Spleen (tissue), 11 donors: ENCODE measurements at regions not wholly inside any gene's neighbourhood (a gene's known extent, or its start where the extent isn't known, plus 50 kb on each side); places are given as distances from the start of the nearest gene placed in this dataset.
"Not testable (repeated sequence)": the region's sequence is repeated elsewhere in the genome, so short reads cannot be mapped to it uniquely, and the experiment has no call there.

Experiments
- DNase-seq: peaks from one replicate; pipeline ENCODE4 v3.0.0-alpha.2; 2020
- H3K27ac ChIP-seq, 8 donors: fragments of 200-600 bp; sonication (generic) in 7 of 8; 1 replicate in 4 of 8; 2 replicates in 4 of 8; pipeline versions ENCODE4 v1.5.0 to v1.8.0; 2016 to 2021; ENCODE audit warnings: inconsistent platforms in 4 of 8, mild to moderate bottlenecking in 4 of 8, moderate library complexity in 1 of 8
- H3K27me3 ChIP-seq, 7 donors: fragments of 200-600 bp; sonication (generic) in 6 of 7; replicated peaks in 1 of 7; 1 replicate in 4 of 7; 2 replicates in 3 of 7; pipeline versions ENCODE4 v1.5.0 to v1.8.0; 2016 to 2021; ENCODE audit warnings: inconsistent platforms in 3 of 7, mild to moderate bottlenecking in 1 of 7
- H3K36me3 ChIP-seq, 6 donors: fragments of 200-600 bp; sonication (generic) in 5 of 6; 1 replicate in 4 of 6; 2 replicates in 2 of 6; pipeline versions ENCODE4 v1.5.0 to v1.8.0; 2016 to 2021; ENCODE audit warnings: inconsistent platforms in 2 of 6
- H3K4me1 ChIP-seq, 6 donors: fragments of 200-600 bp; sonication (generic) in 5 of 6; 1 replicate in 3 of 6; 2 replicates in 3 of 6; pipeline versions ENCODE4 v1.5.0 to v1.8.0; 2016 to 2021; ENCODE audit warnings: inconsistent platforms in 3 of 6
- H3K4me3 ChIP-seq, 8 donors: fragments of 200-600 bp; sonication (generic) in 7 of 8; 1 replicate in 4 of 8; 2 replicates in 4 of 8; pipeline versions ENCODE4 v1.5.0 to v1.8.0; 2016 to 2021; ENCODE audit warnings: inconsistent platforms in 4 of 8, mild to moderate bottlenecking in 4 of 8, moderate library complexity in 2 of 8
- H3K9me3 ChIP-seq, 8 donors: fragments of 200-600 bp; sonication (generic) in 7 of 8; 1 replicate in 4 of 8; 2 replicates in 4 of 8; pipeline versions ENCODE4 v1.5.0 to v1.8.0; 2016 to 2021; ENCODE audit warnings: inconsistent platforms in 4 of 8
- CTCF ChIP-seq, 11 experiments: fragments of 200-600 bp in 7 of 11; fragments of 450-650 bp in 4 of 11; sonication (generic) in 4 of 11; IDR thresholded peaks in 8 of 11; conservative IDR thresholded peaks in 3 of 11; 1 replicate in 7 of 11; 2 replicates in 4 of 11; pipeline versions ENCODE4 v1.4.0 to v1.8.0; 2016 to 2021; ENCODE audit warnings: antibody characterized with exemption in 11 of 11, inconsistent platforms in 4 of 11, mild to moderate bottlenecking in 1 of 11
- POLR2A ChIP-seq, 3 donors: fragments of 450-650 bp; IDR thresholded peaks; one replicate each; pipeline ENCODE4 v1.5.1; 2017; ENCODE audit warnings: antibody characterized with exemption in 3 of 3, mild to moderate bottlenecking in 1 of 3
- POLR2AphosphoS5 ChIP-seq, 3 donors: sonication (generic); formaldehyde crosslinking; IDR thresholded peaks; one replicate each; pipeline ENCODE4 v1.5.1; 2017; ENCODE audit warnings: antibody characterized with exemption in 3 of 3
- WGBS, 5 donors: extraction: QIAGEN DNeasy Blood & Tissue Kit in 3 of 5; methylation state at CpG; one replicate each; pipeline versions ENCODE4 v1.1.5 to v1.1.7; 2013 to 2018; 5-methylcytosine and 5-hydroxymethylcytosine counted together
- intact Hi-C: fragments of 100-400 bp; cut with DNase I; formaldehyde crosslinking; loops from one replicate; pipeline ENCODE4 v1.15.0; 2023; ENCODE audit warnings: low total_unique reads
- donor health status: healthy with polysubstance abuse.
- donor health status: DM: no; HTN: no; CAD: no; lungs with moderate emphysema.
- donor health status: DM: no; HTN: no; CAD: no.
- donor health status: Bipolar disorder and iron deficiency.
- donor health status: healthy.
- donor health status: DM: no; HTN: no; CAD: no.
- donor health status: DM: yes; HTN: yes; CAD: no.

GRCh38 chr10:114872519-114873087 lies 51.0 kb downstream of the FHIP2A start:
- TF ChIP-seq CTCF (IDR thresholded peaks at IDR 0.05 in 8 of 11, conservative IDR thresholded peaks at IDR 0.05 in 3 of 11) = no peak
- no peak for TF ChIP-seq POLR2AphosphoS5 (IDR thresholded peaks at IDR 0.05)
- no peak for TF ChIP-seq POLR2A (IDR thresholded peaks at IDR 0.05)
- no peaks in the 10 kb centered on the region for H3K36me3 ChIP-seq
- H3K9me3 ChIP-seq = no peaks in the 10 kb centered on the region
- H3K4me1 ChIP-seq = peaks cover 0 to 26% (median 11%) of the 10 kb centered on the region in 6 donors
- H3K27me3 ChIP-seq = peaks cover 0 to 31% (median 0%) of the 10 kb centered on the region in 7 donors
- H3K4me3 ChIP-seq = no peak overlapping the region
- DNase-seq = no peak
- intact Hi-C loops = no loop called here
- no peak overlapping the region for H3K27ac ChIP-seq

- Histone ChIP-seq H3K4me1 (peaks cover 0 to 35% (median 16%) of the 10 kb centered on the region in 6 donors), H3K36me3 (no peaks in the 10 kb centered on the region), H3K9me3 (no peaks in the 10 kb centered on the region), H3K27me3 (peaks cover 0 to 32% (median 0%) of the 10 kb centered on the region in 7 donors), H3K4me3 (no peak overlapping the region), H3K27ac (no peak overlapping the region)
- peak; percentile 81 for DNase-seq
- WGBS, 5 donors = 12 to 22% (median 15%) methylated on average over 17 of the region's 17 CpGs
- TF ChIP-seq POLR2AphosphoS5 (IDR thresholded peaks at IDR 0.05) (peak in 1 of 3 donors; percentile 13), CTCF (IDR thresholded peaks at IDR 0.05 in 8 of 11, conservative IDR thresholded peaks at IDR 0.05 in 3 of 11) (no peak), POLR2A (IDR thresholded peaks at IDR 0.05) (no peak)
- intact Hi-C loops = no loop called here
These were observed 53.3 kb downstream of the FHIP2A start for GRCh38 chr10:114874827-114875411.

- H3K9me3 ChIP-seq, H3K36me3 ChIP-seq, H3K4me3 ChIP-seq, DNase-seq, intact Hi-C loops, H3K27ac ChIP-seq: not testable (repeated sequence)
- Histone ChIP-seq H3K27me3 (peaks cover 0 to 32% (median 0%) of the 10 kb centered on the region in 7 donors), H3K4me1 (peaks cover 0 to 40% (median 17%) of the 10 kb centered on the region in 6 donors)
- WGBS, 5 donors = 61 to 98% (median 84%) methylated on average over 4 of the region's 4 CpGs
These were observed 54.1 kb downstream of the FHIP2A start for GRCh38 chr10:114875590-114876081.

GRCh38 chr10:114876169-114876568 lies 54.6 kb downstream of the FHIP2A start:
- TF ChIP-seq CTCF (IDR thresholded peaks at IDR 0.05 in 8 of 11, conservative IDR thresholded peaks at IDR 0.05 in 3 of 11) (no peak), POLR2A (IDR thresholded peaks at IDR 0.05) (no peak), POLR2AphosphoS5 (IDR thresholded peaks at IDR 0.05) (no peak)
- Histone ChIP-seq H3K4me3 (no peak overlapping the region), H3K27me3 (peaks cover 0 to 32% (median 0%) of the 10 kb centered on the region in 7 donors), H3K4me1 (peaks cover 0 to 40% (median 17%) of the 10 kb centered on the region in 6 donors), H3K9me3 (no peaks in the 10 kb centered on the region), H3K36me3 (no peaks in the 10 kb centered on the region), H3K27ac (no peak overlapping the region)
- DNase-seq = no peak
- whole genome bisulfite sequencing, 5 donors = 72 to 96% (median 75%) methylated on average over 8 to 9 of the region's 9 CpGs
- intact Hi-C loops = no loop called here
